ENCODE measurements at regions not wholly inside any gene's neighbourhood (a gene's known extent, or its start where the extent isn't known, plus 50 kb on each side); places are given as distances from the start of the nearest gene placed in this dataset.

GRCh38 chr12:60196366-60196765 lies 600.5 kb downstream of the SLC16A7 start:
- no peak for TF ChIP-seq EP300 (IDR thresholded peaks at IDR 0.05)
- TF ChIP-seq CTCF (IDR thresholded peaks at IDR 0.05), result no peak
- TF ChIP-seq POLR2A (IDR thresholded peaks at IDR 0.05), result no peak
- TF ChIP-seq POLR2AphosphoS5 (IDR thresholded peaks at IDR 0.05), result no peak

Measured in sigmoid colon (tissue), 4 donors.